GM19351 (cell line): ENCODE measurements at regions not wholly inside any gene's neighbourhood (a gene's known extent, or its start where the extent isn't known, plus 50 kb on each side); places are given as distances from the start of the nearest gene placed in this dataset.
"Not testable (repeated sequence)": the region's sequence is repeated elsewhere in the genome, so short reads cannot be mapped to it uniquely, and the experiment has no call there.

Experiments
- ATAC-seq: cut with Tn5 transposase; IDR thresholded peaks from one replicate; pipeline ENCODE4 v1.9.1; 2021; ENCODE audit warnings: mild to moderate bottlenecking, moderate library complexity; ENCODE audit not compliant: unreplicated experiment

- ATAC-seq: no peak
These were observed 328.2 kb upstream of the COL3A1 start for GRCh38 chr2:188645986-188646385.

GRCh38 chr2:188647430-188648070 lies 326.6 kb upstream of the COL3A1 start:
- ATAC-seq: no peak

GRCh38 chr2:188659656-188660406 lies 314.3 kb upstream of the COL3A1 start:
- ATAC-seq: no peak

GRCh38 chr2:188663301-188663700 lies 310.9 kb upstream of the COL3A1 start:
- ATAC-seq: no peak

- ATAC-seq: no peak
These were observed 309.8 kb upstream of the COL3A1 start for GRCh38 chr2:188664416-188664815.

GRCh38 chr2:188664951-188665595 lies 309.1 kb upstream of the COL3A1 start:
- no peak for ATAC-seq

GRCh38 chr2:188665727-188666304 lies 308.4 kb upstream of the COL3A1 start:
- no peak for ATAC-seq

GRCh38 chr2:188666503-188666902 lies 307.7 kb upstream of the COL3A1 start:
- ATAC-seq: no peak

GRCh38 chr2:188668017-188668680 lies 306.0 kb upstream of the COL3A1 start:
- no peak for ATAC-seq

- no peak for ATAC-seq
These were observed 298.7 kb upstream of the COL3A1 start for GRCh38 chr2:188675391-188676009.

- no peak for ATAC-seq
These were observed 298.2 kb upstream of the COL3A1 start for GRCh38 chr2:188676010-188676400.

GRCh38 chr2:188677142-188677541 lies 297.0 kb upstream of the COL3A1 start:
- ATAC-seq: no peak

- no peak for ATAC-seq
These were observed 295.3 kb upstream of the COL3A1 start for GRCh38 chr2:188678882-188679281.

GRCh38 chr2:188682838-188683237 lies 291.3 kb upstream of the COL3A1 start:
- ATAC-seq: no peak

GRCh38 chr2:188684795-188685194 lies 289.4 kb upstream of the COL3A1 start:
- no peak for ATAC-seq

GRCh38 chr2:188693111-188693510 lies 281.1 kb upstream of the COL3A1 start:
- ATAC-seq: no peak

- ATAC-seq: no peak
These were observed 280.4 kb upstream of the COL3A1 start for GRCh38 chr2:188693771-188694170.

- ATAC-seq: no peak
These were observed 278.2 kb upstream of the COL3A1 start for GRCh38 chr2:188695953-188696352.

GRCh38 chr2:188698151-188698550 lies 276.0 kb upstream of the COL3A1 start:
- not testable (repeated sequence) for ATAC-seq

- no peak for ATAC-seq
These were observed 272.3 kb upstream of the COL3A1 start for GRCh38 chr2:188701836-188702235.

GRCh38 chr2:188705191-188705590 lies 269.0 kb upstream of the COL3A1 start:
- ATAC-seq: no peak
